GM13976 (cell line): ENCODE measurements at regions not wholly inside any gene's neighbourhood (a gene's known extent, or its start where the extent isn't known, plus 50 kb on each side); places are given as distances from the start of the nearest gene placed in this dataset.

Experiments used
- DNase-seq: peaks from one replicate; pipeline ENCODE4 v3.0.0; 2012; ENCODE audit warnings: low spot score
- CTCF ChIP-seq: IDR thresholded peaks from 2 replicates; pipeline ENCODE4 v1.5.1; 2012; ENCODE audit warnings: borderline replicate concordance, mild to moderate bottlenecking; ENCODE audit not compliant: insufficient read depth; ENCODE audit errors: extremely low read depth, missing control alignments, control extremely low read depth
- in situ Hi-C: fragments of 300-500 bp; cut with MboI; formaldehyde crosslinking; loops from one replicate; pipeline ENCODE4 v1.12.0; 2022; ENCODE audit warnings: low sequenced_read_pairs, mixed read lengths, inconsistent platforms; ENCODE audit not compliant: unreplicated experiment

- DNase-seq: no peak
- in situ Hi-C loops: no loop called here
- TF ChIP-seq CTCF: no peak
These were observed 134.5 kb downstream of the PTPRS start for GRCh38 chr19:5205937-5206750.

DNA sequence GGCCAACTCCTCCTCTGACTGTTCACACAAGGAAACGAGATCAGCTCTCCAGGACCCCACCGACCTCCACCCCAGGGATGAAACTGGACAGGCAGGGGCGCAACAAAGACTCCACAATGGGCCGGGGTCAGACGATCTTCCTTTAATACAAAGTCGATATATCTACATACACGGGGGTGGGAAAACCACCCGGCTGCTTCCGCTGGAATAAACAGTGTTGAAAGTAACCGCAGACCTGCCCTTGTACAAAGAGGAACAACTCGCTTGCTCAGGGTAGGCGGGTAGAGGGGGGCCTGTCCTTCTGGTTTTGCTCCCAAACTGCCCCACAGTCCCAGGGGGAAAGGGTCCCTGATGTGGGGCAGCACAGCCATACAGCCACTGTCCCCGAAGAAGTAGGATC is 135.2 kb downstream of the PTPRS start:
- no peak for DNase-seq
- in situ Hi-C loops: no loop called here
- no peak for TF ChIP-seq CTCF

- no peak for TF ChIP-seq CTCF
- in situ Hi-C loops: no loop called here
These were observed 136.4 kb downstream of the PTPRS start for GRCh38 chr19:5204212-5204611.

More at GRCh38 chr19:5204212-5204611, 136.4 kb downstream of the PTPRS start:
- no peak for DNase-seq
